GM21390 (cell line): ENCODE measurements at regions not wholly inside any gene's neighbourhood (a gene's known extent, or its start where the extent isn't known, plus 50 kb on each side); places are given as distances from the start of the nearest gene placed in this dataset.
"Not testable (repeated sequence)": the region's sequence is repeated elsewhere in the genome, so short reads cannot be mapped to it uniquely, and the experiment has no call there.

Source experiments
- ATAC-seq: cut with Tn5 transposase; IDR thresholded peaks from one replicate; pipeline ENCODE4 v1.9.1; 2021; ENCODE audit not compliant: unreplicated experiment

GRCh38 chr10:60524541-60524940 is 134.9 kb upstream of the ANK3 start:
- no peak for ATAC-seq

- not testable (repeated sequence) for ATAC-seq
These were observed 133.7 kb upstream of the ANK3 start for GRCh38 chr10:60523371-60523770.

GRCh38 chr10:60522617-60523016 is 132.9 kb upstream of the ANK3 start:
- no peak for ATAC-seq

- ATAC-seq = no peak
These were observed 132.3 kb upstream of the ANK3 start for GRCh38 chr10:60521974-60522405.

GRCh38 chr10:60518745-60519144 is 129.1 kb upstream of the ANK3 start:
- ATAC-seq = no peak

- ATAC-seq = no peak
These were observed 128.1 kb upstream of the ANK3 start for GRCh38 chr10:60517805-60518204.

GRCh38 chr10:60513281-60513680 is 123.6 kb upstream of the ANK3 start:
- ATAC-seq = peak; percentile 50

- ATAC-seq = no peak
These were observed 122.0 kb upstream of the ANK3 start for GRCh38 chr10:60511477-60512229.

GRCh38 chr10:60508831-60509230 is 119.2 kb upstream of the ANK3 start:
- ATAC-seq = no peak

- no peak for ATAC-seq
These were observed 118.4 kb upstream of the ANK3 start for GRCh38 chr10:60508037-60508436.

- no peak for ATAC-seq
These were observed 112.9 kb upstream of the ANK3 start for GRCh38 chr10:60502621-60503020.

GRCh38 chr10:60498985-60499384 is 109.3 kb upstream of the ANK3 start:
- ATAC-seq = no peak

- ATAC-seq = no peak
These were observed 107.7 kb upstream of the ANK3 start for GRCh38 chr10:60497364-60497763.

GRCh38 chr10:60496181-60496580 is 106.5 kb upstream of the ANK3 start:
- ATAC-seq = no peak

GRCh38 chr10:60495338-60496055 is 105.8 kb upstream of the ANK3 start:
- no peak for ATAC-seq

- no peak for ATAC-seq
These were observed 105.1 kb upstream of the ANK3 start for GRCh38 chr10:60494774-60495173.

GRCh38 chr10:60491162-60491561 is 101.5 kb upstream of the ANK3 start:
- ATAC-seq = no peak

GRCh38 chr10:60490013-60490412 is 100.3 kb upstream of the ANK3 start:
- no peak for ATAC-seq

- ATAC-seq = no peak
These were observed 98.5 kb upstream of the ANK3 start for GRCh38 chr10:60488111-60488669.

- ATAC-seq = no peak
These were observed 97.9 kb upstream of the ANK3 start for GRCh38 chr10:60487543-60487942.

- ATAC-seq = no peak
These were observed 95.3 kb upstream of the ANK3 start for GRCh38 chr10:60485025-60485424.
